Activated CD4-positive, alpha-beta memory T cell treated with anti-CD3 and anti-CD28 coated beads for 36 hours (primary cell): ENCODE measurements at regions not wholly inside any gene's neighbourhood (a gene's known extent, or its start where the extent isn't known, plus 50 kb on each side); places are given as distances from the start of the nearest gene placed in this dataset.

ENCODE experiments used
- CTCF ChIA-PET: fragments of 350-600 bp; sonication (Branson Sonifier 250); formaldehyde crosslinking; loops from one replicate; lab custom pipeline; 2021; ENCODE audit warnings: antibody characterized with exemption, inconsistent platforms; lab: Charles Lee
- POLR2A ChIA-PET: fragments of 350-600 bp; sonication (Branson Sonifier 250); formaldehyde crosslinking; loops from one replicate; lab custom pipeline; 2021; ENCODE audit warnings: antibody characterized with exemption; lab: Charles Lee
- DNase-seq: peaks from one replicate; pipeline ENCODE4 v3.0.0-alpha.2; 2020
- H3K27ac Mint-ChIP-seq: one replicate; pipeline ENCODE4 v1.8.0; 2021; ENCODE audit warnings: mixed read lengths
- H3K27me3 Mint-ChIP-seq: one replicate; pipeline ENCODE4 v1.8.0; 2021; ENCODE audit warnings: mixed read lengths
- H3K36me3 Mint-ChIP-seq: one replicate; pipeline ENCODE4 v1.8.0; 2021; ENCODE audit warnings: mixed read lengths
- H3K4me1 Mint-ChIP-seq: one replicate; pipeline ENCODE4 v1.8.0; 2021; ENCODE audit warnings: low read depth, mixed read lengths
- H3K4me3 Mint-ChIP-seq: one replicate; pipeline ENCODE4 v1.8.0; 2021; ENCODE audit warnings: mild to moderate bottlenecking, mixed read lengths
- H3K9me3 Mint-ChIP-seq: one replicate; pipeline ENCODE4 v1.8.0; 2021; ENCODE audit warnings: mixed read lengths
- intact Hi-C: fragments of 100-400 bp; cut with micrococcal nuclease; formaldehyde crosslinking; loops from one replicate; pipeline ENCODE4 v1.15.1; 2023

GRCh38 chr6:67350729-67351128 is 1284.4 kb upstream of the ADGRB3 start:
- POLR2A ChIA-PET: interaction anchor here (0.6 kb wide), 1 partner anchor 1014 kb away, joined by 3 read pairs; no protein-coding TSS in a partner anchor

GRCh38 chr6:67345946-67346345 is 1289.1 kb upstream of the ADGRB3 start:
- ChIA-PET POLR2A (no interaction called here), CTCF (no interaction called here)
- no peak for DNase-seq

More at GRCh38 chr6:67350729-67351128, 1284.4 kb upstream of the ADGRB3 start:
- no peaks in the 10 kb centered on the region for H3K9me3 Mint-ChIP-seq
- no peaks in the 10 kb centered on the region for H3K27me3 Mint-ChIP-seq
- DNase-seq: no peak
- H3K36me3 Mint-ChIP-seq: no peaks in the 10 kb centered on the region
- H3K27ac Mint-ChIP-seq: no peak overlapping the region
- CTCF ChIA-PET: no interaction called here
- no peak overlapping the region for H3K4me3 Mint-ChIP-seq
- H3K4me1 Mint-ChIP-seq: no peaks in the 10 kb centered on the region
- intact Hi-C loops: no loop called here

GRCh38 chr6:67336014-67336413 is 1299.1 kb upstream of the ADGRB3 start:
- no peaks in the 10 kb centered on the region for H3K27me3 Mint-ChIP-seq
- no peaks in the 10 kb centered on the region for H3K36me3 Mint-ChIP-seq
- CTCF ChIA-PET: no interaction called here
- POLR2A ChIA-PET: no interaction called here
- no peak overlapping the region for H3K4me3 Mint-ChIP-seq
- intact Hi-C loops: no loop called here
- no peak overlapping the region for H3K27ac Mint-ChIP-seq
- no peaks in the 10 kb centered on the region for H3K4me1 Mint-ChIP-seq
- DNase-seq: no peak
- peaks cover 7% of the 10 kb centered on the region for H3K9me3 Mint-ChIP-seq

More at GRCh38 chr6:67345946-67346345, 1289.1 kb upstream of the ADGRB3 start:
- Mint-ChIP-seq H3K9me3 (no peaks in the 10 kb centered on the region), H3K27me3 (no peaks in the 10 kb centered on the region), H3K27ac (no peak overlapping the region), H3K4me1 (no peaks in the 10 kb centered on the region), H3K36me3 (no peaks in the 10 kb centered on the region), H3K4me3 (no peak overlapping the region)
- intact Hi-C loops: no loop called here

GRCh38 chr6:67331304-67331703 is 1303.8 kb upstream of the ADGRB3 start:
- ChIA-PET CTCF (no interaction called here), POLR2A (no interaction called here)
- no peaks in the 10 kb centered on the region for H3K27me3 Mint-ChIP-seq
- intact Hi-C loops: no loop called here
- no peaks in the 10 kb centered on the region for H3K4me1 Mint-ChIP-seq
- no peak overlapping the region for H3K27ac Mint-ChIP-seq
- DNase-seq: no peak
- H3K9me3 Mint-ChIP-seq: peaks cover 5% of the 10 kb centered on the region
- no peak overlapping the region for H3K4me3 Mint-ChIP-seq
- H3K36me3 Mint-ChIP-seq: no peaks in the 10 kb centered on the region

- H3K4me3 Mint-ChIP-seq: no peak overlapping the region
- no peaks in the 10 kb centered on the region for H3K27me3 Mint-ChIP-seq
- H3K9me3 Mint-ChIP-seq: peaks cover 8% of the 10 kb centered on the region
- H3K36me3 Mint-ChIP-seq: no peaks in the 10 kb centered on the region
- intact Hi-C loops: no loop called here
- no peak for DNase-seq
- ChIA-PET POLR2A (no interaction called here), CTCF (no interaction called here)
- H3K27ac Mint-ChIP-seq: no peak overlapping the region
- H3K4me1 Mint-ChIP-seq: no peaks in the 10 kb centered on the region
These were observed 1306.8 kb upstream of the ADGRB3 start for GRCh38 chr6:67328269-67328668.

- Mint-ChIP-seq H3K36me3 (no peaks in the 10 kb centered on the region), H3K27me3 (no peaks in the 10 kb centered on the region), H3K27ac (no peak overlapping the region), H3K9me3 (peaks cover 12% of the 10 kb centered on the region), H3K4me3 (no peak overlapping the region), H3K4me1 (no peaks in the 10 kb centered on the region)
- POLR2A ChIA-PET: no interaction called here
- DNase-seq: no peak
- intact Hi-C loops: no loop called here
- CTCF ChIA-PET: no interaction called here
These were observed 1334.5 kb upstream of the ADGRB3 start for GRCh38 chr6:67300430-67301040.

- intact Hi-C loops: no loop called here
- POLR2A ChIA-PET: no interaction called here
- Mint-ChIP-seq H3K9me3 (peaks cover 26% of the 10 kb centered on the region), H3K27ac (no peak overlapping the region), H3K36me3 (no peaks in the 10 kb centered on the region), H3K27me3 (no peaks in the 10 kb centered on the region), H3K4me3 (no peak overlapping the region), H3K4me1 (no peaks in the 10 kb centered on the region)
- DNase-seq: no peak
- CTCF ChIA-PET: no interaction called here
These were observed 1342.9 kb upstream of the ADGRB3 start for GRCh38 chr6:67292169-67292568.

- Mint-ChIP-seq H3K36me3 (no peaks in the 10 kb centered on the region), H3K4me3 (no peak overlapping the region), H3K27me3 (no peaks in the 10 kb centered on the region), H3K4me1 (no peaks in the 10 kb centered on the region), H3K9me3 (peaks cover 25% of the 10 kb centered on the region), H3K27ac (no peak overlapping the region)
- ChIA-PET CTCF (no interaction called here), POLR2A (no interaction called here)
- DNase-seq: no peak
- intact Hi-C loops: no loop called here
These were observed 1347.5 kb upstream of the ADGRB3 start for GRCh38 chr6:67287566-67287965.

- ChIA-PET CTCF (no interaction called here), POLR2A (no interaction called here)
- H3K4me1 Mint-ChIP-seq: no peaks in the 10 kb centered on the region
- no peaks in the 10 kb centered on the region for H3K36me3 Mint-ChIP-seq
- no peak overlapping the region for H3K4me3 Mint-ChIP-seq
- H3K27ac Mint-ChIP-seq: no peak overlapping the region
- intact Hi-C loops: no loop called here
- H3K27me3 Mint-ChIP-seq: no peaks in the 10 kb centered on the region
- no peak for DNase-seq
- H3K9me3 Mint-ChIP-seq: peaks cover 25% of the 10 kb centered on the region
These were observed 1349.1 kb upstream of the ADGRB3 start for GRCh38 chr6:67285770-67286495.

GRCh38 chr6:67277312-67277711 is 1357.8 kb upstream of the ADGRB3 start:
- Mint-ChIP-seq H3K27ac (no peak overlapping the region), H3K9me3 (no peaks in the 10 kb centered on the region)

GRCh38 chr6:67265996-67266921 is 1368.8 kb upstream of the ADGRB3 start:
- CTCF ChIA-PET: no interaction called here
- no peaks in the 10 kb centered on the region for H3K4me1 Mint-ChIP-seq
- peaks cover 3% of the 10 kb centered on the region for H3K9me3 Mint-ChIP-seq
- H3K36me3 Mint-ChIP-seq: no peaks in the 10 kb centered on the region
- intact Hi-C loops: no loop called here
- H3K27me3 Mint-ChIP-seq: no peaks in the 10 kb centered on the region
- no peak for DNase-seq
- POLR2A ChIA-PET: no interaction called here
- no peak overlapping the region for H3K27ac Mint-ChIP-seq
- H3K4me3 Mint-ChIP-seq: no peak overlapping the region

More at GRCh38 chr6:67277312-67277711, 1357.8 kb upstream of the ADGRB3 start:
- intact Hi-C loops: no loop called here
- Mint-ChIP-seq H3K4me3 (no peak overlapping the region), H3K36me3 (no peaks in the 10 kb centered on the region), H3K4me1 (no peaks in the 10 kb centered on the region), H3K27me3 (no peaks in the 10 kb centered on the region)
- ChIA-PET POLR2A (no interaction called here), CTCF (no interaction called here)
- no peak for DNase-seq

GRCh38 chr6:67252663-67253062 is 1382.4 kb upstream of the ADGRB3 start:
- Mint-ChIP-seq H3K4me3 (no peak overlapping the region), H3K36me3 (no peaks in the 10 kb centered on the region), H3K27ac (no peak overlapping the region), H3K4me1 (no peaks in the 10 kb centered on the region), H3K9me3 (peaks cover 8% of the 10 kb centered on the region), H3K27me3 (no peaks in the 10 kb centered on the region)
- CTCF ChIA-PET: no interaction called here
- intact Hi-C loops: no loop called here
- no peak for DNase-seq
- POLR2A ChIA-PET: no interaction called here
